ENCODE measurements at regions not wholly inside any gene's neighbourhood (a gene's known extent, or its start where the extent isn't known, plus 50 kb on each side); places are given as distances from the start of the nearest gene placed in this dataset.

- no peak overlapping the region for H3K4me3 ChIP-seq (ENCODE audit: low read depth, low read length)
- DNase-seq (ENCODE audit: low read depth) = peak; percentile 23
- no peak for TF ChIP-seq CTCF (conservative IDR thresholded peaks at IDR 0.05; ENCODE audit: low read depth, low read length)
These were observed 124.7 kb upstream of the SERPINE2 start for GRCh38 chr2:224163566-224164307.

DNA sequence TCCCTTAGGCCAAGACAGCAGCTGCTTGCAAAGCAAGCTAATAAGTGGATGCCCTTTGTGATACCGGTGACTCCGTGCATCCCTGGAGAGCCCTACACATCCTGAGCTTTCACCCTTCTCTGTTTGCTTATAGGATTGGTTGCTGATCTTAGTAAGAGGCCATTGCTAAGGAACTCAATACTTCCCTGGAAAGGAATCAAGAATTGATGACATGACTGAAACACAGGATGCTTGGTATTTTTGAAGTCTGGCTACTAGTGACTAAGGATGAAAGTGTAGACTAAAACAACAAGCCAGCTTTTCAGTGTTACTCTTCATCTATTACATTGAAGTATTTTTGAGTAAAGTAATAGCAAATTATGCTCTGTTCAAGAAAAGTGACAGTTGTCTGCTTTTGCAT is 123.0 kb upstream of the SERPINE2 start:
- peak; percentile 59 for DNase-seq (ENCODE audit: low read depth)
- no peak for TF ChIP-seq CTCF (conservative IDR thresholded peaks at IDR 0.05; ENCODE audit: low read depth, low read length)
- no peak overlapping the region for H3K4me3 ChIP-seq (ENCODE audit: low read depth, low read length)

GRCh38 chr2:224161712-224162111 is 122.6 kb upstream of the SERPINE2 start:
- H3K4me3 ChIP-seq (ENCODE audit: low read depth, low read length) = no peak overlapping the region
- no peak for DNase-seq (ENCODE audit: low read depth)
- no peak for TF ChIP-seq CTCF (conservative IDR thresholded peaks at IDR 0.05; ENCODE audit: low read depth, low read length)

- no peak overlapping the region for H3K4me3 ChIP-seq (ENCODE audit: low read depth, low read length)
- no peak for DNase-seq (ENCODE audit: low read depth)
- TF ChIP-seq CTCF (conservative IDR thresholded peaks at IDR 0.05; ENCODE audit: low read depth, low read length) = no peak
These were observed 121.8 kb upstream of the SERPINE2 start for GRCh38 chr2:224160917-224161316.

DNA sequence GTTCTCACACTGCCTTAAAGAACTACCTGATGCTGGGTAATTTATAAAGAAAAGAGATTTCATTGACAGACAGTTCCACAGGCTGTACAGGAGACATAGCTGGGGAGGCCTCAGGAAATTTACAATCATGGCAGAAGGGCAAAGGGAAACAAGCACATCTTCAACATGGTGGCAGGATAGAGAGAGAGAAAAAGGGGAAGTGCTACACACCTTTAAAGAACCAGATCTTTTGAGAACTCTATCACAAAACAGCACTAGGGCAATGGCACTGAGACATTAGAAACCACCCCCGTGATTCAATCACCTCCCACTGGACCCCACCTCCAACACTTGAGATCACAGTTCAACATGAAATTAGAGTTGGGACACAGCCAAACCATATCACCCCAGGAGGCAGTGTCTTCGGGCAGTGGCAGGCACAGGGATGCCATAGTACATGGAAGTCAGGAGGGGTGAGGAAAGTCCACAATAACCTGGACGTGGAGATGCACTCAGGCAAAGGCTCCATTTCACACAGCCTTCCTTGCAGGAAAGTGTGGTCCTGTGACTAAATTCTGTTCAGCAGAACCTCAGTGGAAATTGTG is 120.4 kb upstream of the SERPINE2 start:
- H3K4me3 ChIP-seq (ENCODE audit: low read depth, low read length) = no peak overlapping the region
- no peak for DNase-seq (ENCODE audit: low read depth)
- no peak for TF ChIP-seq CTCF (conservative IDR thresholded peaks at IDR 0.05; ENCODE audit: low read depth, low read length)

DNA sequence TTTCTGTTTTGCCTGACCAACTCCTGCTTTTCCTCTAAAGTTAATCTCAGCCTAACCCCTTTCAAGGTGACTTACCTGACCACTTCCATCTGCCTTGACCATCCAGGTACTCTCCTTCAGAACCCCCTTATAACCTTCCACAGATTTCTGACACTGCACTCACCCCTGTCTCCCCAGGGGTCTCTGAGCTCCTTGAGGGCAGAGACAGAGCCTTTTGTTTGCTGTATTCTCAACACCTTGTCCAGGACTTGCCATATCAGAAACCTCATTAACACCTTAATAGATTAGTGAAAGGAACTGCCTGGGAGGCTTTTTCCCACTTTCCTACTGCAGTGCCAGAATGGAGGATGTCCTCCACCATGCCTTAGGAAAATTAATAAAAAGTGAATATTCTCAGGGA is 119.7 kb upstream of the SERPINE2 start:
- DNase-seq (ENCODE audit: low read depth) = no peak
- H3K4me3 ChIP-seq (ENCODE audit: low read depth, low read length) = no peak overlapping the region
- no peak for TF ChIP-seq CTCF (conservative IDR thresholded peaks at IDR 0.05; ENCODE audit: low read depth, low read length)

GRCh38 chr2:224158061-224158460 is 119.0 kb upstream of the SERPINE2 start:
- no peak for DNase-seq (ENCODE audit: low read depth)
- H3K4me3 ChIP-seq (ENCODE audit: low read depth, low read length) = no peak overlapping the region
- no peak for TF ChIP-seq CTCF (conservative IDR thresholded peaks at IDR 0.05; ENCODE audit: low read depth, low read length)
